HepG2 (cell line): ENCODE measurements at regions not wholly inside any gene's neighbourhood (a gene's known extent, or its start where the extent isn't known, plus 50 kb on each side); places are given as distances from the start of the nearest gene placed in this dataset.
A peak's percentile ranks its signal among the peaks of the same experiment; 100 is the strongest.

ENCODE experiments used
- ATAC-seq: fragments of 200-7000 bp; cut with Tn5 transposase; 3 replicates; pipeline ENCODE4 v1.9.1; 2020; ENCODE audit warnings: mild to moderate bottlenecking, moderate library complexity
- BruUV-seq: library from RNA; stranded (reverse); fragments of 400-500 nt; replicated peaks from 2 replicates; lab custom pipeline; 2021; lab: Mats Ljungman, UMichigan
- CTCF ChIA-PET: fragments of 300-600 bp; formaldehyde crosslinking; extraction: SDS; loops from one replicate; lab custom pipeline; 2021; ENCODE audit warnings: low total read pairs, inconsistent platforms, low intra/inter-chr PET ratio; lab: Yijun Ruan, JAX
- POLR2A ChIA-PET: fragments of 350-600 bp; sonication (Branson Sonifier 250); formaldehyde crosslinking; loops from one replicate; lab custom pipeline; 2020; ENCODE audit warnings: antibody characterized with exemption, inconsistent platforms; lab: Yijun Ruan, JAX
- DNase-seq: peaks from one replicate; pipeline ENCODE4 v3.0.0-alpha.2; 2015; ENCODE audit warnings: low spot score
- FAIRE-seq: peaks from 3 replicates; lab custom pipeline; 2011; peaks lifted over from hg19 to GRCh38; lab: Jason Lieb, UNC
- H2AFZ ChIP-seq: one replicate; pipeline ENCODE4 v1.6.1; 2011; ENCODE audit warnings: low read length, inconsistent platforms
- H3K27ac ChIP-seq: fragments of 300-600 bp; 3 replicates; pipeline ENCODE4 v1.8.0; 2011; ENCODE audit warnings: mixed run types, mild to moderate bottlenecking, mixed read lengths, low read length, inconsistent platforms; ENCODE audit not compliant: insufficient read depth; ENCODE audit errors: extremely low read length
- H3K27me3 ChIP-seq, 2 experiments: fragments of 200-600 bp in 1 of 2; 2 replicates in 1 of 2; 3 replicates in 1 of 2; pipeline versions ENCODE4 v1.6.0 to v1.8.0; 2011; ENCODE audit warnings: low read length in 2 of 2, mild to moderate bottlenecking in 2 of 2, moderate library complexity in 2 of 2, inconsistent platforms in 1 of 2; ENCODE audit not compliant: insufficient read depth in 2 of 2, control insufficient read depth in 1 of 2
- H3K36me3 ChIP-seq, 2 experiments: fragments of 200-600 bp in 1 of 2; replicated peaks in 1 of 2; 2 replicates in 1 of 2; 3 replicates in 1 of 2; pipeline versions ENCODE4 v1.5.1 to v1.8.0; 2011; ENCODE audit warnings: low read length in 2 of 2, inconsistent platforms in 1 of 2; ENCODE audit not compliant: insufficient read depth in 2 of 2, control insufficient read depth in 1 of 2
- H3K4me1 ChIP-seq: 2 replicates; pipeline ENCODE4 v1.5.1; 2012; ENCODE audit warnings: low read length, inconsistent platforms; ENCODE audit not compliant: insufficient read depth
- H3K4me2 ChIP-seq: 2 replicates; pipeline ENCODE4 v1.6.0; 2011; ENCODE audit warnings: low read depth, low read length, inconsistent platforms
- H3K4me3 ChIP-seq, 3 experiments: fragments of 200-600 bp in 1 of 3; sonication (generic), shearing (Covaris generic) in 1 of 3; replicated peaks in 1 of 3; 2 replicates each; pipeline ENCODE4 v1.5.1; 2011 to 2016; ENCODE audit warnings: low read length in 3 of 3, inconsistent platforms in 2 of 3, low read depth in 2 of 3, mild to moderate bottlenecking in 2 of 3, control low read depth in 1 of 3, mixed read lengths in 1 of 3; ENCODE audit not compliant: insufficient read depth in 1 of 3
- H3K79me2 ChIP-seq: one replicate; pipeline ENCODE4 v1.6.1; 2011; ENCODE audit warnings: low read length, inconsistent platforms; ENCODE audit not compliant: insufficient read depth
- H3K9ac ChIP-seq: 2 replicates; pipeline ENCODE4 v1.6.0; 2011; ENCODE audit warnings: mild to moderate bottlenecking, low read depth, low read length, inconsistent platforms; ENCODE audit not compliant: insufficient read depth
- H3K9me3 ChIP-seq: 2 replicates; pipeline ENCODE4 v1.5.1; 2012; ENCODE audit warnings: mild to moderate bottlenecking, low read length
- H4K20me1 ChIP-seq: 2 replicates; pipeline ENCODE4 v1.6.0; 2011; ENCODE audit warnings: inconsistent platforms, mild to moderate bottlenecking, low read length, moderate library complexity; ENCODE audit not compliant: insufficient read depth
- AGO2 ChIP-seq: fragments of 200-400 bp; formaldehyde crosslinking; optimal IDR thresholded peaks from 2 replicates; pipeline ENCODE3; 2017; ENCODE audit warnings: mild to moderate bottlenecking, low read depth, low read length, moderate library complexity
- ATF4 ChIP-seq, 2 experiments: fragments of 450-650 bp in 1 of 2; sonication (generic) in 1 of 2; formaldehyde crosslinking; IDR thresholded peaks; 2 replicates each; pipeline versions ENCODE4 v1.5.0 to v1.8.0; 2020 to 2022; ENCODE audit warnings: mild to moderate bottlenecking in 1 of 2, missing genetic modification reagents in 1 of 2
- DDIT3 ChIP-seq: sonication (generic); formaldehyde crosslinking; IDR thresholded peaks from 2 replicates; pipeline ENCODE4 v1.4.0; 2020; ENCODE audit warnings: mild to moderate bottlenecking, missing genetic modification reagents
- DPF2 ChIP-seq: sonication (generic); formaldehyde crosslinking; IDR thresholded peaks from 2 replicates; pipeline ENCODE4 v1.4.0; 2020; ENCODE audit warnings: mild to moderate bottlenecking, low read depth, missing genetic modification reagents, borderline replicate concordance
- EZH2 ChIP-seq: conservative IDR thresholded peaks from 2 replicates; pipeline ENCODE4 v1.6.1; 2012; ENCODE audit warnings: mild to moderate bottlenecking, low read depth, low read length, moderate library complexity
- MAFF ChIP-seq: IDR thresholded peaks from 2 replicates; pipeline ENCODE4 v1.6.1; 2011; ENCODE audit warnings: low read depth, low read length, improper control_type of control experiment
- MAFK ChIP-seq, 2 experiments: IDR thresholded peaks in 1 of 2; conservative IDR thresholded peaks in 1 of 2; 2 replicates each; pipeline ENCODE4 v1.6.1; 2011; ENCODE audit warnings: improper control_type of control experiment in 2 of 2, low read length in 2 of 2
- MTF1 ChIP-seq: sonication (generic); formaldehyde crosslinking; IDR thresholded peaks from 2 replicates; pipeline ENCODE4 v1.5.0; 2020; ENCODE audit warnings: missing genetic modification reagents
- NFE2L2 ChIP-seq: fragments of 150-350 bp; IDR thresholded peaks from 2 replicates; pipeline ENCODE4 v1.6.1; 2014; ENCODE audit warnings: low read length
- ZBTB10 ChIP-seq: sonication (generic); formaldehyde crosslinking; IDR thresholded peaks from 2 replicates; pipeline ENCODE4 v1.4.0; 2020; ENCODE audit warnings: missing genetic modification reagents, borderline replicate concordance
- ZHX1 ChIP-seq: sonication (generic); formaldehyde crosslinking; IDR thresholded peaks from 2 replicates; pipeline ENCODE4 v1.8.1; 2022; ENCODE audit warnings: low read depth, mild to moderate bottlenecking, missing genetic modification reagents
- ZNF780A ChIP-seq: sonication (generic); formaldehyde crosslinking; IDR thresholded peaks from 2 replicates; pipeline ENCODE4 v1.8.0; 2022; ENCODE audit warnings: mild to moderate bottlenecking, missing genetic modification reagents, moderate library complexity
- WGBS: methylation state at CpG from one replicate; pipeline ENCODE4 v1.1.6; 2017; ENCODE audit warnings: low lambda C conversion rate; 5-methylcytosine and 5-hydroxymethylcytosine counted together
- in situ Hi-C: cut with HindIII; loops from 2 replicates; pipeline ENCODE4 v1.10.0; 2017; ENCODE audit warnings: low pct_unique_long_range_greater_than_20kb; ENCODE audit not compliant: extremely low pct_ligation_motif_present
- intact Hi-C: fragments of 100-400 bp; cut with micrococcal nuclease; formaldehyde crosslinking; loops from one replicate; pipeline ENCODE4 v1.10.0; 2022; ENCODE audit not compliant: unreplicated experiment

- CTCF ChIA-PET, result no interaction called here
- POLR2A ChIA-PET, result no interaction called here
- FAIRE-seq, result no peak
These were observed 233.6 kb upstream of the SORCS1 start for GRCh38 chr10:107398115-107398514.

GRCh38 chr10:107391901-107392300 is 227.4 kb upstream of the SORCS1 start:
- 12% methylated on average over 4 of the region's 4 CpGs for WGBS
- TF ChIP-seq ZHX1 (no peak), ATF4 (CRISPR knock-in tag; IDR thresholded peaks at IDR 0.05) (no peak), ZNF780A (CRISPR knock-in tag) (no peak), ZBTB10 (CRISPR knock-in tag) (no peak), AGO2 (no peak), DPF2 (CRISPR knock-in tag) (no peak), NFE2L2 (no peak), DDIT3 (CRISPR knock-in tag) (no peak), EZH2 (no peak)

More at GRCh38 chr10:107398115-107398514, 233.6 kb upstream of the SORCS1 start:
- Histone ChIP-seq H2AFZ (no peak overlapping the region), H3K36me3 (no peaks in the 10 kb centered on the region), H3K4me1 (no peaks in the 10 kb centered on the region), H3K27me3 (no peaks in the 10 kb centered on the region), H3K27ac (no peak overlapping the region), H3K9me3 (peaks cover 86% of the 10 kb centered on the region), H3K4me2 (no peak overlapping the region), H3K79me2 (no peaks in the 10 kb centered on the region), H3K4me3 (no peak overlapping the region), H4K20me1 (no peaks in the 10 kb centered on the region), H3K9ac (no peak overlapping the region)
- intact Hi-C loops, result no loop called here
- DNase-seq, result no peak
- in situ Hi-C loops, result no loop called here
- ATAC-seq, result no peak
- BruUV-seq, result no TSS peak
- peak; percentile 60 to 63; a peak in 3 of 4 replicates for TF ChIP-seq MAFK (conservative IDR thresholded peaks at IDR 0.05 in 1 of 2, IDR thresholded peaks at IDR 0.05 in 1 of 2; ENCODE audit: low read length in 2 of 2)
- TF ChIP-seq MTF1 (CRISPR knock-in tag), result no peak
- 0 out of 2 replicates have a peak, but pooled peaks have one; percentile 14 for TF ChIP-seq MAFF

More at GRCh38 chr10:107391901-107392300, 227.4 kb upstream of the SORCS1 start:
- FAIRE-seq (no peak), ATAC-seq (no peak), DNase-seq (no peak)
- no peak overlapping the region for H2AFZ ChIP-seq
- in situ Hi-C loops, result no loop called here
- no peaks in the 10 kb centered on the region for H4K20me1 ChIP-seq
- intact Hi-C loops, result no loop called here
- H3K4me1 ChIP-seq, result no peaks in the 10 kb centered on the region
- no peaks in the 10 kb centered on the region for H3K79me2 ChIP-seq
- H3K36me3 ChIP-seq, result no peaks in the 10 kb centered on the region
- no peak overlapping the region for H3K4me2 ChIP-seq
- no peak overlapping the region for H3K27ac ChIP-seq
- H3K9me3 ChIP-seq, result peaks cover 85% of the 10 kb centered on the region
- ChIA-PET CTCF (no interaction called here), POLR2A (no interaction called here)
- H3K9ac ChIP-seq, result no peak overlapping the region
- H3K4me3 ChIP-seq, result no peak overlapping the region
- H3K27me3 ChIP-seq, result no peaks in the 10 kb centered on the region
- no TSS peak for BruUV-seq
